ENCODE measurements at regions not wholly inside any gene's neighbourhood (a gene's known extent, or its start where the extent isn't known, plus 50 kb on each side); places are given as distances from the start of the nearest gene placed in this dataset.

DNA sequence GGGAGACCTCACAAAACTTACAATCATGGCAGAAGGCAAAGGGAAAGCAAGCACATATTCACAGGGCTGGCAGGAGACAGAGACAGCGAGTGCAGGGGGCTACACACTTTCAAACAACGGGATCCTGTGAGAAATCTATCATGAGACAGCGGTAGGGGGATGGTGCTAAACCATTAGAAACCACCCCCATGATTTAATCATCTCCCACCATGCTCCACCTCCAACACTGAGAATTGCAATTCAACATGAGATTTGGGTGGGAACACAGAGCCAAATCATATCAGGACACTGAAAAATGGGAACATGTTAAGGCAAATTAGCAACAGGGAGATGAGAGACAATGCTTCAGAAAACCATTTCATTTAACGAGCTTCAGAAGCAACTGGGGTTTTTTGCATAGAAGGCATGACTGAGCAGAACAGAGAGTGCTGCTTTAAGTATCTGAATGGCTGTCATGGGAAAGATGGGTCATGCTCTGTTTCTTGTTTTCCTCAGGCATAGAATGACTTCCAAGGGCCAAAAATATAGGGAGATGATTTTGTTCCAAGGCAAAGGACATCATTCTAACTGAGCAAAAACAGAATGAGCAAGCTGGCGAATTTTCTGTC, 100.8 kb upstream of the MAP2 start:
- H3K36me3 ChIP-seq = no peaks in the 10 kb centered on the region
- H3K4me1 ChIP-seq = no peaks in the 10 kb centered on the region
- H3K4me3 ChIP-seq = no peak overlapping the region
- no peaks in the 10 kb centered on the region for H3K9me3 ChIP-seq
- no peaks in the 10 kb centered on the region for H3K27me3 ChIP-seq
- no peak for DNase-seq (ENCODE audit: low spot score in 2 of 2)
- intact Hi-C loops (cut with DNase I) = no loop called here
- H3K27ac ChIP-seq = no peak overlapping the region
- TF ChIP-seq CTCF (IDR thresholded peaks at IDR 0.05) = no peak

DNA sequence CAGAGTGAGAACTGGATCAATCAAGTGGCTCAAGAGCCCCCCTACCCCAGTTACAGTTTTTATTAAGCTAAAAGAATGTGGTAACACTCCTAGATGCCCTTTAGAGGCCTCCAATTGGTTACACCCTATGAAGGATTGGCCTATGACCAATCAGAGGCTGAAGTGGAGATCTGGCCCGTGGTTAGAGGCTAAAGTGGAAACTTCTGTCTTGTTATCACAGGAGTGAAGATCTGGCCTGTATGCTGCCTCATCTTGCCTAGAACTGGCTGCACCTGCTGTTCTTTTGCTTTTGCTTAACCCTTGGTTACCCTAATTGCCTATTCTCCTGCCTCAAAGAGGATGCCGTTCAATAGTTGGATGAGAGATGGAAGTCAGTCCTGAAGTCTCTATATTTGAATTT, 100.1 kb upstream of the MAP2 start:
- Histone ChIP-seq H3K36me3 (no peaks in the 10 kb centered on the region), H3K27ac (no peak overlapping the region), H3K27me3 (no peaks in the 10 kb centered on the region), H3K4me3 (no peak overlapping the region), H3K9me3 (no peaks in the 10 kb centered on the region), H3K4me1 (no peaks in the 10 kb centered on the region)
- no peak for TF ChIP-seq CTCF (IDR thresholded peaks at IDR 0.05)
- intact Hi-C loops (cut with DNase I) = no loop called here
- no peak for DNase-seq (ENCODE audit: low spot score in 2 of 2)

DNA sequence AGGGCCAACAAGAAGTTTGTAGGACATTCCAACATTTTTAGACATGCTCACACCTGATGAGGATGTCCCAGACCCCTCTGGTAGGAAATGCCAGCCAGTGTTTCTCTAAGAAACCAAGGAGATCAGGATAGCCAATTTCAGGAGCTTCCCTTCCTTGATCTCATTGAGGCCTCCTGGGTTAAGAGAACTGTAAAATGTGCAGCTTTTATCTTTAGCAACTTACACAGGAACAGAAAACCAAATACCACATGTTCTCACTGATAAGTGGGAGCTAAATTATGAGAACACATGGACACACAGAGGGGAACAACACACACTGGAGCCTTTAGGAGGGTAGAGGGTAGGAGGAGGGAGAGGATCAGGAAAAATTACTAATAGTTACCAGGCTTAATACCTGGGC, 99.6 kb upstream of the MAP2 start:
- intact Hi-C loops (cut with DNase I) = no loop called here
- Histone ChIP-seq H3K27me3 (no peaks in the 10 kb centered on the region), H3K4me1 (no peaks in the 10 kb centered on the region), H3K36me3 (no peaks in the 10 kb centered on the region), H3K9me3 (no peaks in the 10 kb centered on the region), H3K27ac (no peak overlapping the region), H3K4me3 (no peak overlapping the region)
- DNase-seq (ENCODE audit: low spot score in 2 of 2) = no peak
- TF ChIP-seq CTCF (IDR thresholded peaks at IDR 0.05) = no peak

DNA sequence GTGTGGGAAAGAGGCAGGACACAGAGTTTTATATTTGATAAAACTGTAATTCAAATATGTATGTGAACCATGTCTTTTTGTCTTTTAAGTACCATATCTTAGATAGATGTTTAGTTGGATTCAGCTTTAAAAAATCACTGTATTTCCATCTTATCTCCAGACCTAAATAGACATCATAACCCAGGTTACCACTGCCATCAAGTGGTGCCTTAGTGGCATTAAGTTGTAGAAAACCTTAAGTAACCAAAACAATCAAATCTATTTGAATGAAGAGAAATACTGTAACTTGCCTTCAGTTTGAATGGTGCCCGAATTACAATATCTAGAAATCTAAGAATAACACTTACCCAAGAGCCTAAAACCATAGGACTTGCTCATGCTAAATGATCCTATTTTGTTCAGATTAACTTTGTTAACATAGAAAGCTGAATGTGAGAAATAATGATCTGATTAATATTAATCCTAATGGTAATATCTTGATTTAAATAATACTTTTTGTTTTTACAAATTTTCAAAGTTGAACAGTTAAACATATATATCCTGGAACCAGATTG, 92.5 kb upstream of the MAP2 start:
- no peaks in the 10 kb centered on the region for H3K9me3 ChIP-seq
- intact Hi-C loops (cut with DNase I) = loop anchor here (5.0 kb wide), 1 partner anchor 631 kb away; no protein-coding TSS in a partner anchor
- H3K27me3 ChIP-seq = no peaks in the 10 kb centered on the region
- H3K4me1 ChIP-seq = no peaks in the 10 kb centered on the region
- DNase-seq (ENCODE audit: low spot score in 2 of 2) = no peak
- no peak for TF ChIP-seq CTCF (IDR thresholded peaks at IDR 0.05)
- H3K36me3 ChIP-seq = no peaks in the 10 kb centered on the region
- no peak overlapping the region for H3K4me3 ChIP-seq
- no peak overlapping the region for H3K27ac ChIP-seq

DNA sequence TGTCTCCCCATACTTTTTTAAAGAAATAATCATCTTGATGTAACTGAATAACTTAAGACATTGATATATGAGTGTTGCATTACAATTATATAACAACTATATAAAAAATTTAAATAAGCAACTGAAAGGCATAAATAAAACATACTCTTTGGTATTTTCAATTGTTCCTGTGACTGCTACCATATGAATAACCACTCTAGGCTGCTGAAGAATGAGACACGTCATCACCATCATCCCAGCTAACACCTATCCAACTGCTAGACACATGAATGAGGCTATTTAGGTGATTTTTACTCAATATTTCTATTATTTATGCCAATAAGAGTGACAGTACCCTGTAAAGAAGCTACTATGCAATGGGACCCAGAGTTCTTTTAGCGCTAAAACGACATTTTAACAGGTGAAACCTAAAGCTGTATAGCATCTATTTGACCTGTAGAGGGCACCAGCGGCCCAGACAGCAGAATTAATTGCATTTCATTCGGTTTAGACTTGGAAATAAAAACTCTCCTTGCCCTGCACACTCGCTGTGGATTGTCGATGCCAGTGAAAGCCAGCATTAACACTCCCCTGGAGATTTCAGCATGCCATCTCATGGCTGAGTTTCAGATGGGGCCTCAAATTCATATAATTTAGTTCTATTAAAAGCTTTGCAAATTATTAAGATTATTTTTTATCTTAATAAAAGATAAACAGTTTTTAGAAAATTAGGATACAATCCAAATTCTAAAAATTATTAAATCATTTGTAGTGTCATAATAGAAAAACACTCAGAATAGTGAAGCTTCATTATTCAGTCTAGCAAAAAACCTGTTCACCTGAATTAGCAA, 89.4 kb upstream of the MAP2 start:
- no peak overlapping the region for H3K4me3 ChIP-seq
- intact Hi-C loops (cut with DNase I) = loop anchor here (1.0 to 5.0 kb wide), 4 partner anchors 88 to 628 kb away; no protein-coding TSS in a partner anchor
- H3K27me3 ChIP-seq = no peaks in the 10 kb centered on the region
- H3K27ac ChIP-seq = no peak overlapping the region
- no peaks in the 10 kb centered on the region for H3K4me1 ChIP-seq
- no peaks in the 10 kb centered on the region for H3K36me3 ChIP-seq
- DNase-seq (ENCODE audit: low spot score in 2 of 2) = peak in 1 of 2 donors; percentile 70
- no peaks in the 10 kb centered on the region for H3K9me3 ChIP-seq
- TF ChIP-seq CTCF (IDR thresholded peaks at IDR 0.05) = peak; percentile 63 to 92 (median 90)
